ENCODE measurements at regions not wholly inside any gene's neighbourhood (a gene's known extent, or its start where the extent isn't known, plus 50 kb on each side); places are given as distances from the start of the nearest gene placed in this dataset.
"Not testable (repeated sequence)": the region's sequence is repeated elsewhere in the genome, so short reads cannot be mapped to it uniquely, and the experiment has no call there.

DNA sequence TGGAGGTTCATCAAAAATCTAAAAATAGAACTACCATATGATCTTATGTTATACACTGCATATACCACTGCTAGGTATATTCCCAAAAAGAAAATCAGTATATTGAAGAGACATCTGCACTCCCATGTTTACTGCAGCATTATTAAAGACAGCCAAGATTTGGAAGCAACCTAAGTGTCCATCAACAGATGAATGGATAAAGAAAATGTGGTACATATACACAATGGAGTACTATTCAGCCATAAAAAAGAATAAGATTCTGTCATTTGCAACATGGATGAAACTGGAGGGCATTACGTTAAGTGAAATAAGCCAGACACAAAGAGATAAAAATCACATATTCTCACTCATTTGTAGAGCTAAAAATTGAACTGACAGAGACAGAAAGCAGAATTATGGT lies 151.0 kb downstream of the LIG4 start:
- TF ChIP-seq EZH2 (IDR thresholded peaks at IDR 0.05; ENCODE audit: borderline replicate concordance, low read depth, low read length, poor library complexity, severe bottlenecking): not testable (repeated sequence)
- TF ChIP-seq, protein P1, sequence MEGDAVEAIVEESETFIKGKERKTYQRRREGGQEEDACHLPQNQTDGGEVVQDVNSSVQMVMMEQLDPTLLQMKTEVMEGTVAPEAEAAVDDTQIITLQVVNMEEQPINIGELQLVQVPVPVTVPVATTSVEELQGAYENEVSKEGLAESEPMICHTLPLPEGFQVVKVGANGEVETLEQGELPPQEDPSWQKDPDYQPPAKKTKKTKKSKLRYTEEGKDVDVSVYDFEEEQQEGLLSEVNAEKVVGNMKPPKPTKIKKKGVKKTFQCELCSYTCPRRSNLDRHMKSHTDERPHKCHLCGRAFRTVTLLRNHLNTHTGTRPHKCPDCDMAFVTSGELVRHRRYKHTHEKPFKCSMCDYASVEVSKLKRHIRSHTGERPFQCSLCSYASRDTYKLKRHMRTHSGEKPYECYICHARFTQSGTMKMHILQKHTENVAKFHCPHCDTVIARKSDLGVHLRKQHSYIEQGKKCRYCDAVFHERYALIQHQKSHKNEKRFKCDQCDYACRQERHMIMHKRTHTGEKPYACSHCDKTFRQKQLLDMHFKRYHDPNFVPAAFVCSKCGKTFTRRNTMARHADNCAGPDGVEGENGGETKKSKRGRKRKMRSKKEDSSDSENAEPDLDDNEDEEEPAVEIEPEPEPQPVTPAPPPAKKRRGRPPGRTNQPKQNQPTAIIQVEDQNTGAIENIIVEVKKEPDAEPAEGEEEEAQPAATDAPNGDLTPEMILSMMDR (conservative IDR thresholded peaks at IDR 0.05; ENCODE audit: low read depth, low read length): not testable (repeated sequence)

All from A673 (cell line).